B cell (primary cell): ENCODE measurements at regions not wholly inside any gene's neighbourhood (a gene's known extent, or its start where the extent isn't known, plus 50 kb on each side); places are given as distances from the start of the nearest gene placed in this dataset.

Source experiments
- ATAC-seq: fragments of 200-7000 bp; cut with Tn5 transposase; one replicate; pipeline ENCODE4 v1.10.0; 2021; ENCODE audit warnings: low read depth, mild to moderate bottlenecking, moderate number of reproducible peaks, moderate library complexity
- CTCF ChIA-PET: fragments of 350-600 bp; sonication (Branson Sonifier 250); formaldehyde crosslinking; loops from one replicate; lab custom pipeline; 2021; ENCODE audit warnings: antibody characterized with exemption, inconsistent platforms; lab: Charles Lee
- POLR2A ChIA-PET: fragments of 350-600 bp; sonication (Branson Sonifier 250); formaldehyde crosslinking; loops from one replicate; lab custom pipeline; 2021; ENCODE audit warnings: antibody characterized with exemption; lab: Charles Lee
- DNase-seq: peaks from one replicate; pipeline ENCODE4 v3.0.0; 2013
- H2AFZ ChIP-seq: 2 replicates; pipeline ENCODE4 v1.6.1; 2012; ENCODE audit warnings: mild to moderate bottlenecking, low read depth, low read length; ENCODE audit not compliant: insufficient read depth, poor library complexity, severe bottlenecking
- H3K27ac ChIP-seq, 2 donors: 1 replicate in 1 of 2; 2 replicates in 1 of 2; pipeline ENCODE4 v1.5.1; 2012 to 2013; ENCODE audit warnings: low read length in 2 of 2, mild to moderate bottlenecking in 2 of 2, moderate library complexity in 1 of 2
- H3K27me3 ChIP-seq, 4 experiments: fragments of 200-600 bp in 1 of 4; sonication (generic) in 1 of 4; replicated peaks in 1 of 4; 1 replicate in 2 of 4; 2 replicates in 2 of 4; pipeline versions ENCODE4 v1.6.1 to v1.7.0; 2013 to 2016; ENCODE audit warnings: low read length in 3 of 4, mild to moderate bottlenecking in 2 of 4, mixed read lengths in 1 of 4, moderate library complexity in 1 of 4; ENCODE audit not compliant: insufficient read depth in 4 of 4, control insufficient read depth in 3 of 4; ENCODE audit errors: control extremely low read depth in 1 of 4
- H3K36me3 ChIP-seq, 2 experiments: replicated peaks in 1 of 2; 1 replicate in 1 of 2; 2 replicates in 1 of 2; pipeline versions ENCODE4 v1.6.1 to v1.7.1; 2013; ENCODE audit warnings: low read length in 1 of 2; ENCODE audit not compliant: insufficient read depth in 2 of 2, control insufficient read depth in 1 of 2; ENCODE audit errors: control extremely low read depth in 1 of 2, extremely low read depth in 1 of 2
- H3K4me1 ChIP-seq, 2 donors: fragments of 200-600 bp in 1 of 2; sonication (generic) in 1 of 2; 1 replicate in 1 of 2; 2 replicates in 1 of 2; pipeline versions ENCODE4 v1.5.1 to v1.6.1; 2013 to 2017; ENCODE audit warnings: low read length in 2 of 2; ENCODE audit not compliant: control insufficient read depth in 2 of 2, insufficient read depth in 2 of 2
- H3K4me2 ChIP-seq: replicated peaks from 2 replicates; pipeline ENCODE3; 2012; ENCODE audit warnings: mild to moderate bottlenecking, low read depth, low read length; ENCODE audit not compliant: poor library complexity, severe bottlenecking
- H3K4me3 ChIP-seq, 5 experiments: fragments of 200-600 bp in 1 of 5; sonication (generic) in 1 of 5; 1 replicate in 3 of 5; 2 replicates in 2 of 5; pipeline versions ENCODE4 v1.5.1 to v1.7.0; 2011 to 2016; ENCODE audit warnings: low read length in 4 of 5, mild to moderate bottlenecking in 4 of 5, low read depth in 2 of 5, control low read depth in 1 of 5, moderate library complexity in 1 of 5; ENCODE audit not compliant: insufficient read depth in 1 of 5; ENCODE audit errors: control extremely low read depth in 1 of 5, extremely low read depth in 1 of 5
- H3K79me2 ChIP-seq: fragments of 200-600 bp; sonication (generic); one replicate; pipeline ENCODE4 v1.6.0; 2016; ENCODE audit warnings: low read length; ENCODE audit not compliant: control insufficient read depth, insufficient read depth
- H3K9ac ChIP-seq: fragments of 200-600 bp; sonication (generic); 2 replicates; pipeline ENCODE4 v1.6.1; 2017; ENCODE audit warnings: mild to moderate bottlenecking, low read length, moderate library complexity
- H3K9me3 ChIP-seq, 3 donors: one replicate each; pipeline versions ENCODE4 v1.6.1 to v1.7.1; 2013; ENCODE audit warnings: low read length in 2 of 3; ENCODE audit not compliant: control insufficient read depth in 2 of 3, insufficient read depth in 1 of 3; ENCODE audit errors: control extremely low read depth in 1 of 3
- H4K20me1 ChIP-seq: 2 replicates; pipeline ENCODE4 v1.6.0; 2012; ENCODE audit warnings: mild to moderate bottlenecking, low read length; ENCODE audit not compliant: insufficient read depth, control insufficient read depth, poor library complexity, severe bottlenecking
- H3K27ac Mint-ChIP-seq: one replicate; pipeline ENCODE4 v1.8.0; 2021; ENCODE audit warnings: mixed read lengths
- H3K27me3 Mint-ChIP-seq: one replicate; pipeline ENCODE4 v1.8.0; 2021; ENCODE audit warnings: mixed read lengths
- H3K4me1 Mint-ChIP-seq: one replicate; pipeline ENCODE4 v1.8.0; 2021; ENCODE audit warnings: mixed read lengths
- H3K4me3 Mint-ChIP-seq: one replicate; pipeline ENCODE4 v1.8.0; 2021; ENCODE audit warnings: mixed read lengths
- H3K9me3 Mint-ChIP-seq: one replicate; pipeline ENCODE4 v1.8.0; 2022; ENCODE audit warnings: mixed read lengths; ENCODE audit not compliant: insufficient read depth
- CTCF ChIP-seq: fragments of 200-600 bp; IDR thresholded peaks from one replicate; pipeline ENCODE4 v1.8.0; 2022; ENCODE audit warnings: antibody characterized with exemption, mild to moderate bottlenecking
- EZH2 ChIP-seq: IDR thresholded peaks from 2 replicates; pipeline ENCODE4 v1.6.1; 2012; ENCODE audit warnings: borderline replicate concordance, low read depth, mild to moderate bottlenecking, moderate library complexity, low read length; ENCODE audit not compliant: insufficient read depth, poor library complexity, severe bottlenecking
- WGBS: methylation state at CpG from one replicate; pipeline ENCODE4 v1.1.5; 2013; ENCODE audit warnings: missing lambda C conversion rate; ENCODE audit not compliant: insufficient coverage; 5-methylcytosine and 5-hydroxymethylcytosine counted together
- intact Hi-C: fragments of 100-400 bp; cut with micrococcal nuclease; formaldehyde crosslinking; loops from one replicate; pipeline ENCODE4 v1.10.0; 2022

- ChIA-PET POLR2A (no interaction called here), CTCF (no interaction called here)
- no peak overlapping the region for H3K4me2 ChIP-seq
- no peaks in the 10 kb centered on the region for H3K27me3 ChIP-seq
- H3K4me1 Mint-ChIP-seq = no peaks in the 10 kb centered on the region
- H2AFZ ChIP-seq = no peak overlapping the region
- H3K27ac Mint-ChIP-seq = no peak overlapping the region
- peaks cover 0 to 4% (median 3%) of the 10 kb centered on the region in 3 donors for H3K9me3 ChIP-seq
- no peak overlapping the region for H3K27ac ChIP-seq
- no peaks in the 10 kb centered on the region for H4K20me1 ChIP-seq
- no peaks in the 10 kb centered on the region for H3K27me3 Mint-ChIP-seq
- no peak for DNase-seq
- intact Hi-C loops = no loop called here
- no peak for ATAC-seq
- no peak overlapping the region for H3K4me3 Mint-ChIP-seq
- no peak overlapping the region for H3K9ac ChIP-seq
- WGBS = no CpG with 5 or more reads among the region's 1 CpG
- TF ChIP-seq CTCF (no peak), EZH2 (no peak)
- H3K79me2 ChIP-seq = no peaks in the 10 kb centered on the region
- H3K36me3 ChIP-seq = no peaks in the 10 kb centered on the region
- H3K4me3 ChIP-seq = no peak overlapping the region
- H3K4me1 ChIP-seq = no peaks in the 10 kb centered on the region
- H3K9me3 Mint-ChIP-seq = peaks cover 8% of the 10 kb centered on the region
Observed at GRCh38 chr13:87376081-87376480, 295.1 kb upstream of the SLITRK5 start.

- H2AFZ ChIP-seq = no peak overlapping the region
- Mint-ChIP-seq H3K27me3 (no peaks in the 10 kb centered on the region), H3K4me1 (no peaks in the 10 kb centered on the region), H3K4me3 (no peak overlapping the region), H3K27ac (no peak overlapping the region), H3K9me3 (peaks cover 7% of the 10 kb centered on the region)
- no peaks in the 10 kb centered on the region for H4K20me1 ChIP-seq
- TF ChIP-seq EZH2 = no peak
- TF ChIP-seq CTCF = no peak
- WGBS = no CpG with 5 or more reads among the region's 3 CpGs
- no peaks in the 10 kb centered on the region for H3K79me2 ChIP-seq
- POLR2A ChIA-PET = no interaction called here
- H3K9me3 ChIP-seq = peaks cover 0 to 4% (median 0%) of the 10 kb centered on the region in 3 donors
- no peak overlapping the region for H3K4me3 ChIP-seq
- no peak for ATAC-seq
- CTCF ChIA-PET = no interaction called here
- H3K36me3 ChIP-seq = no peaks in the 10 kb centered on the region
- H3K27me3 ChIP-seq = no peaks in the 10 kb centered on the region
- H3K27ac ChIP-seq = no peak overlapping the region
- H3K4me1 ChIP-seq = no peaks in the 10 kb centered on the region
- no peak overlapping the region for H3K9ac ChIP-seq
- intact Hi-C loops = no loop called here
- no peak for DNase-seq
- no peak overlapping the region for H3K4me2 ChIP-seq
Observed at GRCh38 chr13:87384099-87384498, 287.1 kb upstream of the SLITRK5 start.
